ENCODE measurements at regions not wholly inside any gene's neighbourhood (a gene's known extent, or its start where the extent isn't known, plus 50 kb on each side); places are given as distances from the start of the nearest gene placed in this dataset.

GRCh38 chr15:100765467-100766241 lies 114.0 kb upstream of the ALDH1A3 start:
- peak; percentile 16 for DNase-seq (ENCODE audit: low spot score)
- in situ Hi-C loops (cut with MboI; ENCODE audit: low sequenced_read_pairs, unreplicated experiment): no loop called here
- TF ChIP-seq, protein P1, sequence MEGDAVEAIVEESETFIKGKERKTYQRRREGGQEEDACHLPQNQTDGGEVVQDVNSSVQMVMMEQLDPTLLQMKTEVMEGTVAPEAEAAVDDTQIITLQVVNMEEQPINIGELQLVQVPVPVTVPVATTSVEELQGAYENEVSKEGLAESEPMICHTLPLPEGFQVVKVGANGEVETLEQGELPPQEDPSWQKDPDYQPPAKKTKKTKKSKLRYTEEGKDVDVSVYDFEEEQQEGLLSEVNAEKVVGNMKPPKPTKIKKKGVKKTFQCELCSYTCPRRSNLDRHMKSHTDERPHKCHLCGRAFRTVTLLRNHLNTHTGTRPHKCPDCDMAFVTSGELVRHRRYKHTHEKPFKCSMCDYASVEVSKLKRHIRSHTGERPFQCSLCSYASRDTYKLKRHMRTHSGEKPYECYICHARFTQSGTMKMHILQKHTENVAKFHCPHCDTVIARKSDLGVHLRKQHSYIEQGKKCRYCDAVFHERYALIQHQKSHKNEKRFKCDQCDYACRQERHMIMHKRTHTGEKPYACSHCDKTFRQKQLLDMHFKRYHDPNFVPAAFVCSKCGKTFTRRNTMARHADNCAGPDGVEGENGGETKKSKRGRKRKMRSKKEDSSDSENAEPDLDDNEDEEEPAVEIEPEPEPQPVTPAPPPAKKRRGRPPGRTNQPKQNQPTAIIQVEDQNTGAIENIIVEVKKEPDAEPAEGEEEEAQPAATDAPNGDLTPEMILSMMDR (IDR thresholded peaks at IDR 0.05; ENCODE audit: borderline replicate concordance, control extremely low read depth, extremely low read depth, insufficient read depth, missing control alignments): no peak

DNA sequence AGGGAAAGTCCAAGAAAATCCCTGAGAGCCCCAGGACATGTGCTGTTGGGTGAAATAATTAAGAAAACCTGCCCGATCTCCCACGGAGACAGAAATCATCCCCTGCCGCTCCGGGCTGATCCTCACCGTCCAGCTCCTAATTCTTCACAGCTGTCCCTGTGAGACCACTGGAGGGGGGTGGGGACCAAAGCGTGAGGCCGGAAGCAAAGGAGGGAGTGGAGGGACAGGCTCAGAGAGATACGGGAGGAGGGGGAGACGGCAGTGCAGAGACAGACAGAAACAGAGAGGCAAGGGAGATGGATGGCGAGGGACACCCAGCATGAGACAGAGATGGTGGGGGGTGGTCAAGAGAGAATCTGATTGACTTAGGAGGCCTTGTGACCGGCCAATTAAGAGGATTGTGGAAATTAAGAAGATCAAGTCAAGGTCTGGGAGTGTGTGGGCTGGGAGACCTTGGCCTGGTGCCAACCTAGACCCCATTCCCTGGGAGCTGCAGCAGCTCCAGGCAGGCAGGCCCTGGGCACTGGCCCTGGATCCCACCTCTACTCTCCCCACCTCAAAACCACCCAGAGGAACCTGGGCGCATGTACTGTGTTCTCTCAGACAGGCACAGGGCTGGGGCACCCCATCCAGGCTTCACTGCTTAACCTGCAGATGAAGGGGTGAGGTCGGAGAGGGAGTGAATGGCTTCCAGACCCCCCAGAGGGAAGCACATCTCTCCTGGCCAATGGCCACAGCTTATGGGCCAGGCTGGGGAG lies 113.2 kb upstream of the ALDH1A3 start:
- TF ChIP-seq, protein P1 (IDR thresholded peaks at IDR 0.05; ENCODE audit: borderline replicate concordance, control extremely low read depth, extremely low read depth, insufficient read depth, missing control alignments): no peak
- in situ Hi-C loops (cut with MboI; ENCODE audit: low sequenced_read_pairs, unreplicated experiment): no loop called here
- peak; percentile 18 for DNase-seq (ENCODE audit: low spot score)

DNA sequence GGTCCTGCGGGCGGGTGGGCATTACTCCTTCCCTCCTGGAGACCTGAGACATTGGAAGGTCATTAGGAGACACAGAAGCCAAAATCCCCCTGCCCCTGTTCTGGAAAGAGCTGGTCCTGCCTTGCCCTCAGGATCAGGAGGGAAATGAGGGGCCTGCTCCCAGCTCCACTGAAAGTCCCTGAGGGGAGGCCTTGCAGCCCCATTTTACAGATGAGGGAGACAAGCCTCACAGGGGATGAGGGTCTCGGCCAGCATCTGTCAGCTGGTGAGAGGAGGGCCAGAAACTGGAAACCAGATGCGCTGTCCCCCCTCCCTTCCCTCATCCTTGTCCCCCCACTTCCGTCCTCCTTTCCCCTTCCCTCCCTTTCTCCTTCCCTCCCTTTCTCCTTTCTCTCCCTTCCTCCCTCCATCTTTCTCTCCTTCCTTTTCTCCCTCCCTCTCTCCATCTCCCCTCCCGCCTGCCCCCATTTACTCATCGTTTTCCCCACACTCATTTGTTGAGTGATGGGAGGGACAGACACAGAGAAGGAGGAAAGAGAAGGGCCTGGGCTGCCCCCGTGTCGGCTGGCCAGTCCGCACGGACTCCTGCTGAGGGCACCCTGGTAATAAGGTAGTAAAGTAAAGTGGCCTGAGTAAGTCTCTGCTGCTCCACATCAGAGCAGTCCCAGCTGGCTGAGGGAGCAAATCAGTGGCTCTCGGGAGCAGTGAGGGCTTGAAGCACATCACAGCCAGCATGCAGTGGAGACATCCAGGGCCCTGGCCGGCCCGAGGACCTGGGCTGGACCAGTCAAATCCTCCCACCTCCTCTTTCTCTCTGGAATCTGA lies 112.4 kb upstream of the ALDH1A3 start:
- TF ChIP-seq, protein P1 (IDR thresholded peaks at IDR 0.05; ENCODE audit: borderline replicate concordance, control extremely low read depth, extremely low read depth, insufficient read depth, missing control alignments): no peak
- in situ Hi-C loops (cut with MboI; ENCODE audit: low sequenced_read_pairs, unreplicated experiment): no loop called here
- peak; percentile 18 for DNase-seq (ENCODE audit: low spot score)

DNA sequence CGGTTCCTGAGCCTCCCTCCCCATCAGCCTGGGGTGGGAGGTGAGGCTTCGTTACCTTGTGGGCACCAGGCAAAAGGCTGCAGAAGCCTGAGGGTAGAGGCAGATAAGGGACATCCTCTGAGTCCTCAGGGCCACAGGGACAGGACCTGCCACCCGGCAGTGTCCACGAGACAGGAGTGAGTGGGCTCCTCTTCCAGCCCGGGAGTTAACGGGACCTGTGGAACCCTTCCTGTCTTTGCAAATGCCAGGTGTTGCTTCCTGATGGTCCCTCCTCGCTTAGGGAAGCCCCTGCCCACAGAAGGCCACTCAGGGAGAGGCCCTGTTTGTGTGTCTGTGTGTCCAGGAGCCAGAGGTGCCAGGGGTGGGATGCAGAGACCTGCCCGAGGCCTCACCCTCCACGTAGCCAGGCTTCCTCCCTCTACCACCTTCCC lies 111.1 kb upstream of the ALDH1A3 start:
- DNase-seq (ENCODE audit: low spot score): peak; percentile 24
- in situ Hi-C loops (cut with MboI; ENCODE audit: low sequenced_read_pairs, unreplicated experiment): no loop called here
- TF ChIP-seq, protein P1 (IDR thresholded peaks at IDR 0.05; ENCODE audit: borderline replicate concordance, control extremely low read depth, extremely low read depth, insufficient read depth, missing control alignments): no peak

GRCh38 chr15:100769043-100769974 lies 110.3 kb upstream of the ALDH1A3 start:
- in situ Hi-C loops (cut with MboI; ENCODE audit: low sequenced_read_pairs, unreplicated experiment): no loop called here
- peak; percentile 23 for DNase-seq (ENCODE audit: low spot score)
- TF ChIP-seq, protein P1 (IDR thresholded peaks at IDR 0.05; ENCODE audit: borderline replicate concordance, control extremely low read depth, extremely low read depth, insufficient read depth, missing control alignments): no peak

All from GM13976 (cell line).